ENCODE measurements at regions not wholly inside any gene's neighbourhood (a gene's known extent, or its start where the extent isn't known, plus 50 kb on each side); places are given as distances from the start of the nearest gene placed in this dataset.

DNA sequence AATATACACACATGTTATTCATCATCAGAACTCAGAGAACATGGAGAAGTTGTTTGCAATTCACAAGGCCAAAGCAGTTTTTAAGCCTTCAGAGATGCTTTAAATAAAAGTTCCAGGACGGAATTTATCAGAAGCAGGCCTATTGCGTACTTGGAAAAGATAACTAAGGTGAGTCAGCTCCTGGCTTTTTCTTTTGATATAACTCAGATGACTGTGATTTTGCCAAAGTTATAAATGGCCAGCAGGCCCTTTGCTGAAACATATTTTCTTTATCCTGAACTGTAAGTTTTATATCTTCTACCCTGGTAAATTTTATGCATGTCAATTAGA is 55.0 kb upstream of the PLCB1 start:
- Histone ChIP-seq H3K27ac (replicated peaks) (no peak overlapping the region), H3K4me3 (replicated peaks; ENCODE audit: insufficient read depth, low read length) (no peak overlapping the region), H3K27me3 (ENCODE audit: insufficient read depth, poor library complexity, severe bottlenecking) (no peaks in the 10 kb centered on the region)
- TF ChIP-seq, protein P1, sequence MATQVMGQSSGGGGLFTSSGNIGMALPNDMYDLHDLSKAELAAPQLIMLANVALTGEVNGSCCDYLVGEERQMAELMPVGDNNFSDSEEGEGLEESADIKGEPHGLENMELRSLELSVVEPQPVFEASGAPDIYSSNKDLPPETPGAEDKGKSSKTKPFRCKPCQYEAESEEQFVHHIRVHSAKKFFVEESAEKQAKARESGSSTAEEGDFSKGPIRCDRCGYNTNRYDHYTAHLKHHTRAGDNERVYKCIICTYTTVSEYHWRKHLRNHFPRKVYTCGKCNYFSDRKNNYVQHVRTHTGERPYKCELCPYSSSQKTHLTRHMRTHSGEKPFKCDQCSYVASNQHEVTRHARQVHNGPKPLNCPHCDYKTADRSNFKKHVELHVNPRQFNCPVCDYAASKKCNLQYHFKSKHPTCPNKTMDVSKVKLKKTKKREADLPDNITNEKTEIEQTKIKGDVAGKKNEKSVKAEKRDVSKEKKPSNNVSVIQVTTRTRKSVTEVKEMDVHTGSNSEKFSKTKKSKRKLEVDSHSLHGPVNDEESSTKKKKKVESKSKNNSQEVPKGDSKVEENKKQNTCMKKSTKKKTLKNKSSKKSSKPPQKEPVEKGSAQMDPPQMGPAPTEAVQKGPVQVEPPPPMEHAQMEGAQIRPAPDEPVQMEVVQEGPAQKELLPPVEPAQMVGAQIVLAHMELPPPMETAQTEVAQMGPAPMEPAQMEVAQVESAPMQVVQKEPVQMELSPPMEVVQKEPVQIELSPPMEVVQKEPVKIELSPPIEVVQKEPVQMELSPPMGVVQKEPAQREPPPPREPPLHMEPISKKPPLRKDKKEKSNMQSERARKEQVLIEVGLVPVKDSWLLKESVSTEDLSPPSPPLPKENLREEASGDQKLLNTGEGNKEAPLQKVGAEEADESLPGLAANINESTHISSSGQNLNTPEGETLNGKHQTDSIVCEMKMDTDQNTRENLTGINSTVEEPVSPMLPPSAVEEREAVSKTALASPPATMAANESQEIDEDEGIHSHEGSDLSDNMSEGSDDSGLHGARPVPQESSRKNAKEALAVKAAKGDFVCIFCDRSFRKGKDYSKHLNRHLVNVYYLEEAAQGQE (IDR thresholded peaks at IDR 0.05; ENCODE audit: insufficient replicate concordance, low read depth), result no peak
- TF ChIP-seq, protein P2, sequence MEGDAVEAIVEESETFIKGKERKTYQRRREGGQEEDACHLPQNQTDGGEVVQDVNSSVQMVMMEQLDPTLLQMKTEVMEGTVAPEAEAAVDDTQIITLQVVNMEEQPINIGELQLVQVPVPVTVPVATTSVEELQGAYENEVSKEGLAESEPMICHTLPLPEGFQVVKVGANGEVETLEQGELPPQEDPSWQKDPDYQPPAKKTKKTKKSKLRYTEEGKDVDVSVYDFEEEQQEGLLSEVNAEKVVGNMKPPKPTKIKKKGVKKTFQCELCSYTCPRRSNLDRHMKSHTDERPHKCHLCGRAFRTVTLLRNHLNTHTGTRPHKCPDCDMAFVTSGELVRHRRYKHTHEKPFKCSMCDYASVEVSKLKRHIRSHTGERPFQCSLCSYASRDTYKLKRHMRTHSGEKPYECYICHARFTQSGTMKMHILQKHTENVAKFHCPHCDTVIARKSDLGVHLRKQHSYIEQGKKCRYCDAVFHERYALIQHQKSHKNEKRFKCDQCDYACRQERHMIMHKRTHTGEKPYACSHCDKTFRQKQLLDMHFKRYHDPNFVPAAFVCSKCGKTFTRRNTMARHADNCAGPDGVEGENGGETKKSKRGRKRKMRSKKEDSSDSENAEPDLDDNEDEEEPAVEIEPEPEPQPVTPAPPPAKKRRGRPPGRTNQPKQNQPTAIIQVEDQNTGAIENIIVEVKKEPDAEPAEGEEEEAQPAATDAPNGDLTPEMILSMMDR (IDR thresholded peaks at IDR 0.05; ENCODE audit: insufficient read depth, low read length), result no peak
- TF ChIP-seq SPI1 (IDR thresholded peaks at IDR 0.05; ENCODE audit: borderline replicate concordance, low read depth), result no peak
- no peak for TF ChIP-seq GABPA (IDR thresholded peaks at IDR 0.05; ENCODE audit: low read depth)
- TF ChIP-seq POLR2AphosphoS5 (IDR thresholded peaks at IDR 0.05; ENCODE audit: low read depth), result no peak
- DNase-seq (ENCODE audit: low read depth in 1 of 2, low spot score in 1 of 2), result no peak

DNA sequence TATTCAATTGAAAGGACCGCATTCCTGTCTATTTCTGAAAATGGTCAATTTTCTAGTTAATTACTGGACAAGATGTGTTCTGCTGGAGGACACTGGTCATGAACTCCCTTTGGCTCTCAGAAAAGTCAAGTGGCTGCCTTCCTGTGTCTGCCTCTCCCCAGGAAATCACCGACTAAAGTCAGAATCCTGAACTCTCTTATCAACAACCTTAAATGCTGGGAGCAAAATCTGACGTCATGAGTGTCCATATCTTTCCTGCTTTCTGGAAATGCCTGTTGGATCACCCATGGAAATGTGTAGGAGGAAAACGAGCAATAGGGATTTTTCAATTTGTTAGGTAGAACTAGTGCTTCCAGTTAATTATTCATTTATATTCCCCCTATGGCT is 53.5 kb upstream of the PLCB1 start:
- TF ChIP-seq GABPA (IDR thresholded peaks at IDR 0.05; ENCODE audit: low read depth) (no peak), SPI1 (IDR thresholded peaks at IDR 0.05; ENCODE audit: borderline replicate concordance, low read depth) (no peak), POLR2AphosphoS5 (IDR thresholded peaks at IDR 0.05; ENCODE audit: low read depth) (no peak)
- TF ChIP-seq, protein P2 (IDR thresholded peaks at IDR 0.05; ENCODE audit: insufficient read depth, low read length), result no peak
- TF ChIP-seq, protein P1 (IDR thresholded peaks at IDR 0.05; ENCODE audit: insufficient replicate concordance, low read depth), result no peak
- no peak for DNase-seq (ENCODE audit: low read depth in 1 of 2, low spot score in 1 of 2)
- H3K4me3 ChIP-seq (replicated peaks; ENCODE audit: insufficient read depth, low read length), result no peak overlapping the region
- no peak overlapping the region for H3K27ac ChIP-seq (replicated peaks)
- no peaks in the 10 kb centered on the region for H3K27me3 ChIP-seq (ENCODE audit: insufficient read depth, poor library complexity, severe bottlenecking)

DNA sequence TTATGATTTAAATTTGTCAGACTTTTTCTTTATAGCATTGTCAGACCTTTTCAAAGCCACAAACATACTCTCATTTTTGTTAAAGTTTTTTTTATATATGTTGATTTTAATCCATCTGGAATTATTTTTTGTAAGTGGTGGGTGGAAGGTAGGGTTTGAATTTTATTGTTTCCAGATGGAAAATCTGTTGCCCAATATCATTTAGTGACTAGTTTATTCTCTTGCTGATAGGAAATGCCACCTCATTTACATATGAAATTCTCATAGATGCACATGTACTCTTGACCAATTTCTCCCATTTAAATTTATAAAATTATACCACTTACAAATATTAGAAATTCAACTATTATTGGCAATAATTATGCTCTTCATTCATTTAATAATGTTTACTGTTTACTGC is 52.1 kb upstream of the PLCB1 start:
- TF ChIP-seq, protein P1 (IDR thresholded peaks at IDR 0.05; ENCODE audit: insufficient replicate concordance, low read depth), result no peak
- TF ChIP-seq POLR2AphosphoS5 (IDR thresholded peaks at IDR 0.05; ENCODE audit: low read depth), result no peak
- no peak for TF ChIP-seq GABPA (IDR thresholded peaks at IDR 0.05; ENCODE audit: low read depth)
- TF ChIP-seq SPI1 (IDR thresholded peaks at IDR 0.05; ENCODE audit: borderline replicate concordance, low read depth), result no peak
- TF ChIP-seq, protein P2 (IDR thresholded peaks at IDR 0.05; ENCODE audit: insufficient read depth, low read length), result no peak

More for the DNA sequence above, 52.1 kb upstream of the PLCB1 start:
- no peak for DNase-seq (ENCODE audit: low read depth in 1 of 2, low spot score in 1 of 2)
- Histone ChIP-seq H3K27ac (replicated peaks) (no peak overlapping the region), H3K4me3 (replicated peaks; ENCODE audit: insufficient read depth, low read length) (no peak overlapping the region), H3K27me3 (ENCODE audit: insufficient read depth, poor library complexity, severe bottlenecking) (no peaks in the 10 kb centered on the region)

Data from HL-60 (cell line).